HCT116 (cell line): ENCODE measurements at regions not wholly inside any gene's neighbourhood (a gene's known extent, or its start where the extent isn't known, plus 50 kb on each side); places are given as distances from the start of the nearest gene placed in this dataset.

Source experiments
- ATAC-seq: fragments of 200-7000 bp; cut with Tn5 transposase; 2 replicates; pipeline ENCODE4 v1.9.1; 2020; ENCODE audit warnings: mild to moderate bottlenecking, moderate library complexity
- BruUV-seq: library from RNA; stranded (reverse); fragments of 400-500 nt; replicated peaks from 2 replicates; lab custom pipeline; 2021; lab: Mats Ljungman, UMichigan
- CTCF ChIA-PET: fragments of 300-600 bp; sonication (Branson Sonifier 250); formaldehyde crosslinking; loops from one replicate; lab custom pipeline; 2021; ENCODE audit warnings: antibody characterized with exemption; lab: Charles Lee
- POLR2A ChIA-PET: fragments of 300-600, 350-600 bp; sonication (Branson Sonifier 250); formaldehyde crosslinking; loops from one replicate; lab custom pipeline; 2021; ENCODE audit warnings: antibody characterized with exemption; lab: Charles Lee
- RAD21 ChIA-PET, 2 experiments: fragments of 300-600 bp; sonication (Branson Sonifier 250); formaldehyde crosslinking; loops; one replicate each; lab custom pipeline; 2023; ENCODE audit warnings: low total read pairs in 2 of 2; ENCODE audit not compliant: uncharacterized antibody in 2 of 2, unreplicated experiment in 2 of 2, low non-redundant PET in 1 of 2; lab: Charles Lee
- DNase-seq: peaks from one replicate; pipeline ENCODE4 v3.0.0-alpha.2; 2010; ENCODE audit warnings: low read depth, low spot score
- H2AFZ ChIP-seq: fragments of 200-600 bp; shearing (Covaris generic), sonication (generic); 2 replicates; pipeline ENCODE4 v1.6.1; 2017; ENCODE audit warnings: low read depth, mixed run types, mixed read lengths, antibody characterized with exemption, low read length; ENCODE audit not compliant: poor library complexity, severe bottlenecking
- H3K27ac ChIP-seq: 2 replicates; pipeline ENCODE4 v1.5.1; 2012; ENCODE audit warnings: low read depth, low read length
- H3K27me3 ChIP-seq: fragments of 200-600 bp; sonication (generic); 2 replicates; pipeline ENCODE4 v1.6.1; 2016; ENCODE audit warnings: mixed run types, low read length, mixed read lengths; ENCODE audit not compliant: insufficient read depth
- H3K36me3 ChIP-seq, 2 experiments: fragments of 200-500 bp in 1 of 2; fragments of 200-600 bp in 1 of 2; sonication (Bioruptor generic) in 1 of 2; sonication (generic) in 1 of 2; 2 replicates each; pipeline versions ENCODE4 v1.5.1 to v1.6.1; 2014 to 2016; ENCODE audit warnings: low read length in 2 of 2, inconsistent platforms in 1 of 2, mixed read lengths in 1 of 2, mixed run types in 1 of 2; ENCODE audit not compliant: insufficient read depth in 2 of 2, control insufficient read depth in 1 of 2
- H3K4me1 ChIP-seq, 2 experiments: fragments of 200-600 bp in 1 of 2; sonication (generic) in 1 of 2; 2 replicates each; pipeline versions ENCODE4 v1.5.1 to v1.6.1; 2012 to 2017; ENCODE audit warnings: low read length in 2 of 2, inconsistent platforms in 1 of 2, mild to moderate bottlenecking in 1 of 2, mixed read lengths in 1 of 2, mixed run types in 1 of 2, moderate library complexity in 1 of 2; ENCODE audit not compliant: insufficient read depth in 2 of 2, control insufficient read depth in 1 of 2
- H3K4me2 ChIP-seq: fragments of 200-600 bp; sonication (generic); 2 replicates; pipeline ENCODE4 v1.6.1; 2017; ENCODE audit warnings: mixed run types, low read length, mixed read lengths
- H3K4me3 ChIP-seq, 2 experiments: fragments of 200-600 bp in 1 of 2; sonication (generic) in 1 of 2; replicated peaks in 1 of 2; 2 replicates each; pipeline ENCODE4 v1.5.1; 2011 to 2016; ENCODE audit warnings: low read length in 2 of 2, control low read depth in 1 of 2, low read depth in 1 of 2, mild to moderate bottlenecking in 1 of 2, mixed read lengths in 1 of 2, mixed run types in 1 of 2
- H3K79me2 ChIP-seq: fragments of 200-600 bp; sonication (generic); 2 replicates; pipeline ENCODE4 v1.6.1; 2017; ENCODE audit warnings: mild to moderate bottlenecking, mixed run types, low read length, moderate library complexity, mixed read lengths; ENCODE audit not compliant: insufficient read depth
- H3K9ac ChIP-seq: fragments of 200-600 bp; sonication (generic); 2 replicates; pipeline ENCODE4 v1.6.1; 2016; ENCODE audit warnings: low read length, mixed read lengths
- H3K9me2 ChIP-seq: fragments of 200-600 bp; sonication (generic), shearing (Covaris generic); 2 replicates; pipeline ENCODE4 v1.6.1; 2017; ENCODE audit warnings: mixed run types, mild to moderate bottlenecking, moderate library complexity; ENCODE audit not compliant: insufficient read depth
- H3K9me3 ChIP-seq, 2 experiments: fragments of 200-500 bp in 1 of 2; fragments of 200-600 bp in 1 of 2; sonication (Bioruptor generic) in 1 of 2; sonication (generic) in 1 of 2; 2 replicates each; pipeline ENCODE4 v1.6.1; 2014 to 2017; ENCODE audit warnings: low read length in 2 of 2, mixed read lengths in 2 of 2, inconsistent platforms in 1 of 2, low read depth in 1 of 2, mild to moderate bottlenecking in 1 of 2, mixed run types in 1 of 2, moderate library complexity in 1 of 2; ENCODE audit not compliant: control insufficient read depth in 1 of 2, insufficient read depth in 1 of 2
- H4K20me1 ChIP-seq: fragments of 200-600 bp; sonication (generic), shearing (Covaris generic); 2 replicates; pipeline ENCODE4 v1.6.1; 2017; ENCODE audit warnings: mixed run types, mild to moderate bottlenecking, moderate library complexity; ENCODE audit not compliant: insufficient read depth
- CEBPB ChIP-seq: IDR thresholded peaks from 2 replicates; pipeline ENCODE4 v1.6.1; 2012; ENCODE audit warnings: low read depth
- EZH2 ChIP-seq: fragments of 200-600 bp; sonication (generic); IDR thresholded peaks from 2 replicates; pipeline ENCODE4 v1.6.1; 2017; ENCODE audit warnings: antibody characterized with exemption, mixed run types
- EZH2phosphoT487 ChIP-seq: fragments of 200-600 bp; IDR thresholded peaks from 2 replicates; pipeline ENCODE4 v1.6.1; 2018; ENCODE audit warnings: antibody characterized with exemption, borderline replicate concordance
- ZNF274 ChIP-seq: fragments of 200-500 bp; sonication (Bioruptor generic); IDR thresholded peaks from 2 replicates; pipeline ENCODE4 v1.6.1; 2014; ENCODE audit warnings: mild to moderate bottlenecking, low read depth, low read length, inconsistent platforms
- intact Hi-C: fragments of 100-400 bp; cut with micrococcal nuclease; formaldehyde crosslinking; loops from 2 replicates; pipeline ENCODE4 v1.10.0; 2022

- Histone ChIP-seq H3K9me2 (no peaks in the 10 kb centered on the region), H4K20me1 (no peaks in the 10 kb centered on the region), H3K4me2 (no peak overlapping the region), H3K9ac (no peak overlapping the region), H2AFZ (no peak overlapping the region), H3K27me3 (no peaks in the 10 kb centered on the region), H3K36me3 (no peaks in the 10 kb centered on the region), H3K27ac (no peak overlapping the region), H3K4me3 (no peak overlapping the region), H3K4me1 (peaks cover 0 to 13% of the 10 kb centered on the region in 2 experiments; a peak in 1 of 4 replicates), H3K79me2 (no peaks in the 10 kb centered on the region), H3K9me3 (no peaks in the 10 kb centered on the region)
- DNase-seq (no peak), ATAC-seq (no peak)
- ChIA-PET CTCF (no interaction called here), RAD21 (no interaction called here), POLR2A (no interaction called here)
- intact Hi-C loops, result no loop called here
- TF ChIP-seq EZH2phosphoT487, result no peak
- BruUV-seq, result no TSS peak
Observed at GRCh38 chr21:35529171-35529863, 480.2 kb upstream of the RUNX1 start.

GRCh38 chr21:35528116-35529042, 479.3 kb upstream of the RUNX1 start:
- Histone ChIP-seq H3K9me3 (no peaks in the 10 kb centered on the region), H3K9ac (no peak overlapping the region), H4K20me1 (no peaks in the 10 kb centered on the region), H3K4me1 (peaks cover 0 to 13% of the 10 kb centered on the region in 2 experiments; a peak in 1 of 4 replicates), H3K9me2 (no peaks in the 10 kb centered on the region), H3K79me2 (no peaks in the 10 kb centered on the region), H3K4me3 (no peak overlapping the region), H3K4me2 (no peak overlapping the region), H3K27ac (no peak overlapping the region), H3K36me3 (no peaks in the 10 kb centered on the region), H3K27me3 (no peaks in the 10 kb centered on the region), H2AFZ (no peak overlapping the region)
- ChIA-PET POLR2A (no interaction called here), RAD21 (no interaction called here), CTCF (no interaction called here)
- TF ChIP-seq ZNF274 (no peak), EZH2 (no peak), CEBPB (no peak)
- ATAC-seq (no peak), DNase-seq (no peak)
- intact Hi-C loops, result no loop called here
- BruUV-seq, result no TSS peak
